ENCODE measurements at regions not wholly inside any gene's neighbourhood (a gene's known extent, or its start where the extent isn't known, plus 50 kb on each side); places are given as distances from the start of the nearest gene placed in this dataset.

DNA sequence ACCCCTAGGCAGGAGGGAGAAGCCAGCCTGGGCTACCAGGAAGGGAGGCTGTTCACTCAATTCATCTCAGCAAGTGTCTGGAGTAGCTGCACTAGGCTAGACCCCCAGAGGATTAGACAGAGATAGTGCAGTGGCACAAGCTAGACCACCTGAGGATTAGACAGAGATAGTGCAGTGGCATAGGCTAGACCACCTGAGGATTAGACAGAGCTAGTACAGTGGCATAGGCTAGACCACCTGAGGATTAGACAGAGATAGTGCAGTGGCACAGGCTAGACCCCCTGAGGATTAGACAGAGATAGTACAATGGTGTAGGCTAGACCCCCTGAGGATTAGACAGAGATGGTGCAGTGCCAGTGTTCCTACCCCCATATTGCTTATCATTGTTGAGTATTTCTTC lies 74.1 kb upstream of the SDK2 start:
- H3K4me1 ChIP-seq (ENCODE audit: control insufficient read depth in 2 of 2, insufficient read depth in 2 of 2, low read length in 2 of 2): peaks cover 8 to 13% of the 10 kb centered on the region in 2 donors
- Mint-ChIP-seq H3K27ac (no peak overlapping the region), H3K27me3 (peaks cover 23% of the 10 kb centered on the region), H3K4me3 (no peak overlapping the region), H3K4me1 (peaks cover 19% of the 10 kb centered on the region), H3K9me3 (ENCODE audit: insufficient read depth) (no peaks in the 10 kb centered on the region)
- intact Hi-C loops (cut with micrococcal nuclease): no loop called here
- DNase-seq: no peak
- H3K4me3 ChIP-seq (ENCODE audit: control extremely low read depth in 1 of 5, extremely low read depth in 1 of 5, insufficient read depth in 1 of 5, low read depth in 2 of 5, low read length in 4 of 5): no peak overlapping the region
- H3K4me2 ChIP-seq (replicated peaks; ENCODE audit: low read depth, low read length, poor library complexity, severe bottlenecking): no peak overlapping the region
- TF ChIP-seq, protein P1, sequence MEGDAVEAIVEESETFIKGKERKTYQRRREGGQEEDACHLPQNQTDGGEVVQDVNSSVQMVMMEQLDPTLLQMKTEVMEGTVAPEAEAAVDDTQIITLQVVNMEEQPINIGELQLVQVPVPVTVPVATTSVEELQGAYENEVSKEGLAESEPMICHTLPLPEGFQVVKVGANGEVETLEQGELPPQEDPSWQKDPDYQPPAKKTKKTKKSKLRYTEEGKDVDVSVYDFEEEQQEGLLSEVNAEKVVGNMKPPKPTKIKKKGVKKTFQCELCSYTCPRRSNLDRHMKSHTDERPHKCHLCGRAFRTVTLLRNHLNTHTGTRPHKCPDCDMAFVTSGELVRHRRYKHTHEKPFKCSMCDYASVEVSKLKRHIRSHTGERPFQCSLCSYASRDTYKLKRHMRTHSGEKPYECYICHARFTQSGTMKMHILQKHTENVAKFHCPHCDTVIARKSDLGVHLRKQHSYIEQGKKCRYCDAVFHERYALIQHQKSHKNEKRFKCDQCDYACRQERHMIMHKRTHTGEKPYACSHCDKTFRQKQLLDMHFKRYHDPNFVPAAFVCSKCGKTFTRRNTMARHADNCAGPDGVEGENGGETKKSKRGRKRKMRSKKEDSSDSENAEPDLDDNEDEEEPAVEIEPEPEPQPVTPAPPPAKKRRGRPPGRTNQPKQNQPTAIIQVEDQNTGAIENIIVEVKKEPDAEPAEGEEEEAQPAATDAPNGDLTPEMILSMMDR (IDR thresholded peaks at IDR 0.05): no peak
- no peaks in the 10 kb centered on the region for H4K20me1 ChIP-seq (ENCODE audit: control insufficient read depth, insufficient read depth, low read length, poor library complexity, severe bottlenecking)
- CTCF ChIA-PET: interaction anchor here (1.1 to 1.7 kb wide), 2 partner anchors 9 to 289 kb away, joined by 3 to 6 read pairs; no protein-coding TSS in a partner anchor
- peaks cover 0 to 8% (median 2%) of the 10 kb centered on the region in 4 experiments for H3K27me3 ChIP-seq (replicated peaks in 1 of 4; ENCODE audit: control extremely low read depth in 1 of 4, control insufficient read depth in 3 of 4, insufficient read depth in 4 of 4, low read length in 3 of 4)
- H3K9ac ChIP-seq (ENCODE audit: low read length): no peak overlapping the region
- no peaks in the 10 kb centered on the region for H3K36me3 ChIP-seq (replicated peaks in 1 of 2; ENCODE audit: control extremely low read depth in 1 of 2, control insufficient read depth in 1 of 2, extremely low read depth in 1 of 2, insufficient read depth in 2 of 2, low read length in 1 of 2)
- ATAC-seq (ENCODE audit: low read depth): no peak
- no peak overlapping the region for H2AFZ ChIP-seq (ENCODE audit: insufficient read depth, low read depth, low read length, poor library complexity, severe bottlenecking)
- H3K79me2 ChIP-seq (ENCODE audit: control insufficient read depth, insufficient read depth, low read length): no peaks in the 10 kb centered on the region
- no peaks in the 10 kb centered on the region for H3K9me3 ChIP-seq (ENCODE audit: control extremely low read depth in 1 of 3, control insufficient read depth in 2 of 3, insufficient read depth in 1 of 3, low read length in 2 of 3)
- no peak overlapping the region for H3K27ac ChIP-seq (ENCODE audit: low read length in 2 of 2)
- POLR2A ChIA-PET: no interaction called here

DNA sequence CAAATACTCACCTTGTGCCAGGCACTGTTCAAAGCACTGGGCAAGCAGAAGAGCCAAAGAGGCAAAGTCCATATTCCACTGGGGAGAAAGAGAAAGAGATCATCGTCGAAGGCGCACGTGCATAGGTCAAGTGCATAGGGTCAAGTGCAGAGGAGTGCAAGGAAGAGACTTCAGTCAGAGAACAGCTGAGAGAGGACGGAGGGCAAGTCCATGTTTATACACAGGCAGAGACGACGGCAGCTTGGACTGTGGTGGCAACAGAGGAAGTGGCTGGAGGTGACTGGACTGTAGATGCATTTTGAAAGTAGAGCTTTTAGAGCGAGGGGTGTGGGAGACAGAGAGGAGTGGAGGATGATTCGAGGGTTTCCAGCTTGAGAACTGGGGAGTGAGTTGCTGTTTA lies 74.7 kb upstream of the SDK2 start:
- Mint-ChIP-seq H3K27ac (no peak overlapping the region), H3K4me1 (peaks cover 17% of the 10 kb centered on the region), H3K9me3 (ENCODE audit: insufficient read depth) (no peaks in the 10 kb centered on the region), H3K4me3 (no peak overlapping the region), H3K27me3 (peaks cover 21% of the 10 kb centered on the region)
- H2AFZ ChIP-seq (ENCODE audit: insufficient read depth, low read depth, low read length, poor library complexity, severe bottlenecking): no peak overlapping the region
- peaks cover 0 to 4% (median 2%) of the 10 kb centered on the region in 4 experiments for H3K27me3 ChIP-seq (replicated peaks in 1 of 4; ENCODE audit: control extremely low read depth in 1 of 4, control insufficient read depth in 3 of 4, insufficient read depth in 4 of 4, low read length in 3 of 4)
- H3K36me3 ChIP-seq (replicated peaks in 1 of 2; ENCODE audit: control extremely low read depth in 1 of 2, control insufficient read depth in 1 of 2, extremely low read depth in 1 of 2, insufficient read depth in 2 of 2, low read length in 1 of 2): no peaks in the 10 kb centered on the region
- H3K4me3 ChIP-seq (ENCODE audit: control extremely low read depth in 1 of 5, extremely low read depth in 1 of 5, insufficient read depth in 1 of 5, low read depth in 2 of 5, low read length in 4 of 5): no peak overlapping the region
- H4K20me1 ChIP-seq (ENCODE audit: control insufficient read depth, insufficient read depth, low read length, poor library complexity, severe bottlenecking): no peaks in the 10 kb centered on the region
- ATAC-seq (ENCODE audit: low read depth) (no peak), DNase-seq (no peak)
- CTCF ChIA-PET: interaction anchor here (1.1 to 1.7 kb wide), 3 partner anchors 10 to 290 kb away, joined by 3 to 6 read pairs (median 3); no protein-coding TSS in a partner anchor
- no peak overlapping the region for H3K4me2 ChIP-seq (replicated peaks; ENCODE audit: low read depth, low read length, poor library complexity, severe bottlenecking)
- intact Hi-C loops (cut with micrococcal nuclease): no loop called here
- POLR2A ChIA-PET: no interaction called here
- no peak overlapping the region for H3K27ac ChIP-seq (ENCODE audit: low read length in 2 of 2)
- 80% methylated on average over 9 of the region's 9 CpGs for WGBS (ENCODE audit: insufficient coverage)
- TF ChIP-seq EZH2 (IDR thresholded peaks at IDR 0.05; ENCODE audit: borderline replicate concordance, insufficient read depth, low read depth, low read length, poor library complexity, severe bottlenecking): no peak
- TF ChIP-seq, protein P1 (IDR thresholded peaks at IDR 0.05): no peak
- H3K9ac ChIP-seq (ENCODE audit: low read length): no peak overlapping the region
- no peaks in the 10 kb centered on the region for H3K79me2 ChIP-seq (ENCODE audit: control insufficient read depth, insufficient read depth, low read length)
- H3K4me1 ChIP-seq (ENCODE audit: control insufficient read depth in 2 of 2, insufficient read depth in 2 of 2, low read length in 2 of 2): peaks cover 8 to 13% of the 10 kb centered on the region in 2 donors
- no peaks in the 10 kb centered on the region for H3K9me3 ChIP-seq (ENCODE audit: control extremely low read depth in 1 of 3, control insufficient read depth in 2 of 3, insufficient read depth in 1 of 3, low read length in 2 of 3)

Measured in B cell (primary cell).